PC-9 (cell line): ENCODE measurements at regions not wholly inside any gene's neighbourhood (a gene's known extent, or its start where the extent isn't known, plus 50 kb on each side); places are given as distances from the start of the nearest gene placed in this dataset.

Source experiments
- BruUV-seq: library from RNA; stranded (reverse); fragments of 400-500 nt; replicated peaks from 2 replicates; lab custom pipeline; 2021; lab: Mats Ljungman, UMichigan
- CTCF ChIA-PET: fragments of 300-600 bp; sonication (Branson Sonifier 250); formaldehyde crosslinking; loops from one replicate; lab custom pipeline; 2022; ENCODE audit warnings: antibody characterized with exemption; lab: Charles Lee
- POLR2A ChIA-PET: fragments of 300-600 bp; sonication (Branson Sonifier 250); formaldehyde crosslinking; loops from one replicate; lab custom pipeline; 2022; ENCODE audit warnings: antibody characterized with exemption; ENCODE audit not compliant: unreplicated experiment; lab: Charles Lee
- DNase-seq, 2 experiments: peaks; one replicate each; pipeline versions ENCODE4 v3.0.0 to v3.0.0-alpha.2; 2015 to 2022; ENCODE audit warnings: mixed read lengths in 1 of 2
- H2AFZ ChIP-seq: fragments of 200-600 bp; sonication (generic); 2 replicates; pipeline ENCODE4 v1.8.1; 2017; ENCODE audit warnings: antibody characterized with exemption
- H3F3A ChIP-seq: fragments of 200-600 bp; sonication (generic); 2 replicates; pipeline ENCODE4 v1.8.1; 2017; ENCODE audit warnings: antibody characterized with exemption, mild to moderate bottlenecking, low read depth; ENCODE audit not compliant: insufficient read depth
- H3K27ac ChIP-seq: fragments of 200-600 bp; sonication (generic); 2 replicates; pipeline ENCODE4 v1.6.1; 2016; ENCODE audit warnings: mixed run types
- H3K27me3 ChIP-seq: fragments of 200-600 bp; sonication (generic); 2 replicates; pipeline ENCODE4 v1.6.1; 2016; ENCODE audit warnings: low read depth, mixed run types; ENCODE audit not compliant: insufficient read depth
- H3K36me3 ChIP-seq: fragments of 200-600 bp; sonication (generic); 2 replicates; pipeline ENCODE4 v1.6.1; 2016; ENCODE audit warnings: low read depth, mixed run types
- H3K4me1 ChIP-seq: fragments of 200-600 bp; sonication (generic); replicated peaks from 2 replicates; pipeline ENCODE4 v1.6.1; 2016; ENCODE audit warnings: mixed run types; ENCODE audit not compliant: insufficient read depth
- H3K4me2 ChIP-seq: fragments of 200-600 bp; sonication (generic); 2 replicates; pipeline ENCODE4 v1.6.1; 2017; ENCODE audit warnings: mixed run types
- H3K4me3 ChIP-seq: fragments of 200-600 bp; sonication (generic); 2 replicates; pipeline ENCODE4 v1.6.1; 2016; ENCODE audit warnings: mixed run types
- H3K79me2 ChIP-seq: fragments of 200-600 bp; sonication (generic); 2 replicates; pipeline ENCODE4 v1.6.1; 2017; ENCODE audit warnings: low read depth, mixed run types
- H3K9me2 ChIP-seq: fragments of 200-600 bp; sonication (generic); 2 replicates; pipeline ENCODE4 v1.8.1; 2017; ENCODE audit warnings: mild to moderate bottlenecking; ENCODE audit not compliant: insufficient read depth
- H3K9me3 ChIP-seq: fragments of 200-600 bp; sonication (generic); 2 replicates; pipeline ENCODE4 v1.8.1; 2016; ENCODE audit warnings: low read depth; ENCODE audit not compliant: insufficient read depth
- H4K20me1 ChIP-seq: fragments of 200-600 bp; sonication (generic); 2 replicates; pipeline ENCODE4 v1.8.1; 2017; ENCODE audit not compliant: insufficient read depth
- EZH2 ChIP-seq: fragments of 200-600 bp; sonication (generic); IDR thresholded peaks from 2 replicates; pipeline ENCODE4 v1.8.0; 2017; ENCODE audit warnings: antibody characterized with exemption, low read depth
- intact Hi-C: fragments of 100-400 bp; cut with micrococcal nuclease; formaldehyde crosslinking; loops from one replicate; pipeline ENCODE4 v1.10.0; 2022; ENCODE audit not compliant: unreplicated experiment
- TF ChIP-seq, protein P1 (sequence below): fragments of 200-600 bp; sonication (generic); conservative IDR thresholded peaks from 2 replicates; pipeline ENCODE4 v1.6.1; 2017; ENCODE audit warnings: mixed run types, antibody characterized with exemption, mild to moderate bottlenecking, moderate library complexity

DNA sequence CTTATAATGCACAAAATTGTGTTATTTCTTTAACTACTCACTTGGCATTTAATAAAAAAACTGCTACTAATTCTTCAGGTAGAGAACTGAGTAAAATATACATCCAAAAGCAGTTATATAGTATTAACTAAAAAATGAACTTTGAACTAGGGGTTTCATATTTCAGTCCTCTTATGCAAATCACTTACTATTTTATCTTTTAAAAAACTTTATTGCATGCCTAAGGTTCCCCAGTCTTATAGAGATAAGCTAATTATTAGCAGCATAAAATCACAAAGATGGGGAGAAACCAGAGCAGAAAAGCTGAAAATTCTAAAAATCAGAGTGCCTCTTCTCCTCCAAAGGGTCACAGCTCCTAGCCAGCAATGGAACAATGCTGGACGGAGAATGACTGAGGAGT lies 228.0 kb downstream of the CALCRL start:
- H3K4me1 ChIP-seq, result no peaks in the 10 kb centered on the region
- no peaks in the 10 kb centered on the region for H3K9me2 ChIP-seq
- CTCF ChIA-PET, result no interaction called here
- no peaks in the 10 kb centered on the region for H3K79me2 ChIP-seq
- DNase-seq, result no peak
- TF ChIP-seq, protein P1, sequence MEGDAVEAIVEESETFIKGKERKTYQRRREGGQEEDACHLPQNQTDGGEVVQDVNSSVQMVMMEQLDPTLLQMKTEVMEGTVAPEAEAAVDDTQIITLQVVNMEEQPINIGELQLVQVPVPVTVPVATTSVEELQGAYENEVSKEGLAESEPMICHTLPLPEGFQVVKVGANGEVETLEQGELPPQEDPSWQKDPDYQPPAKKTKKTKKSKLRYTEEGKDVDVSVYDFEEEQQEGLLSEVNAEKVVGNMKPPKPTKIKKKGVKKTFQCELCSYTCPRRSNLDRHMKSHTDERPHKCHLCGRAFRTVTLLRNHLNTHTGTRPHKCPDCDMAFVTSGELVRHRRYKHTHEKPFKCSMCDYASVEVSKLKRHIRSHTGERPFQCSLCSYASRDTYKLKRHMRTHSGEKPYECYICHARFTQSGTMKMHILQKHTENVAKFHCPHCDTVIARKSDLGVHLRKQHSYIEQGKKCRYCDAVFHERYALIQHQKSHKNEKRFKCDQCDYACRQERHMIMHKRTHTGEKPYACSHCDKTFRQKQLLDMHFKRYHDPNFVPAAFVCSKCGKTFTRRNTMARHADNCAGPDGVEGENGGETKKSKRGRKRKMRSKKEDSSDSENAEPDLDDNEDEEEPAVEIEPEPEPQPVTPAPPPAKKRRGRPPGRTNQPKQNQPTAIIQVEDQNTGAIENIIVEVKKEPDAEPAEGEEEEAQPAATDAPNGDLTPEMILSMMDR, result no peak
- TF ChIP-seq EZH2, result no peak
- no peaks in the 10 kb centered on the region for H3K9me3 ChIP-seq
- intact Hi-C loops, result no loop called here
- H3F3A ChIP-seq, result no peaks in the 10 kb centered on the region
- H3K4me3 ChIP-seq, result no peak overlapping the region
- BruUV-seq, result no TSS peak
- H3K27ac ChIP-seq, result no peak overlapping the region
- no peaks in the 10 kb centered on the region for H3K36me3 ChIP-seq
- H2AFZ ChIP-seq, result no peak overlapping the region
- POLR2A ChIA-PET, result no interaction called here
- no peaks in the 10 kb centered on the region for H4K20me1 ChIP-seq
- H3K4me2 ChIP-seq, result no peak overlapping the region
- no peaks in the 10 kb centered on the region for H3K27me3 ChIP-seq

DNA sequence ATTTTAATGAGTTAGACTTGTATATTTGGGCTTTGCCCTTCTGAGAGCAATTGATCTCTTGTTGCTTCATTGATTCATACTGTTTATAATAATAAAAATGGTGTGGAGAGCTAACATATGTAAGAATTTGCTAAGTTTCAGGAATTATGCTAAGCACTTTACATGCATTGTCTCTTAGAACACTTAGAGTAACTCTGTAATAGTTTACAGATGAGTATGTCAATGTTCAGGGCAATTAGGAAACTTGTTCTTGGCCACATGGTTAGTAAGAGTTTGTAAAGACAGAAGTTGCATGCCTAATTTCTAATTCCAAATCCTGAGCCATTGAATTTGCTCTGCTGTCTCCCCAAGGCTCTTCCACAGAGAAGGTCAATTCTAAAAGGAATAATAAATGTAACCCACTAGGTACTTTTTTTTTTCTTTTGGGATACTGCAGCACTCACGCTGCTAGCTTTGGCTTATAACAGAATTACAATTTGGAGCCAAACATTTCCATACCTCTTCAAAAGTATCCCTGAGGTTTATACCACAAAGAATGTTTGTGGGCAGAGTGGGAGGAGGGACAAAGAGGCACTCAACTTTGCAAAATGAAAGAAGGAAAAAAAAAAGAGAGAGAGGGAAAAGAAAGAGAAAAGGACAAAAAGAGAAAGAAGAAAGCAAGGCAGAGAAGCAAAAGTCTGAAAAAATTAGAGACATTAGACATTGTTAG lies 232.4 kb downstream of the CALCRL start:
- no peaks in the 10 kb centered on the region for H3K27me3 ChIP-seq
- H3K4me1 ChIP-seq, result no peaks in the 10 kb centered on the region
- H4K20me1 ChIP-seq, result no peaks in the 10 kb centered on the region
- no peaks in the 10 kb centered on the region for H3K9me3 ChIP-seq
- H3F3A ChIP-seq, result no peaks in the 10 kb centered on the region
- no TSS peak for BruUV-seq
- ChIA-PET POLR2A (no interaction called here), CTCF (no interaction called here)
- no peak overlapping the region for H3K4me3 ChIP-seq
- no peak for DNase-seq
- no peak overlapping the region for H2AFZ ChIP-seq
- H3K36me3 ChIP-seq, result no peaks in the 10 kb centered on the region
- H3K27ac ChIP-seq, result no peak overlapping the region
- TF ChIP-seq, protein P1, result no peak
- no peak for TF ChIP-seq EZH2
- no peaks in the 10 kb centered on the region for H3K9me2 ChIP-seq
- no peaks in the 10 kb centered on the region for H3K79me2 ChIP-seq
- intact Hi-C loops, result no loop called here
- no peak overlapping the region for H3K4me2 ChIP-seq

DNA sequence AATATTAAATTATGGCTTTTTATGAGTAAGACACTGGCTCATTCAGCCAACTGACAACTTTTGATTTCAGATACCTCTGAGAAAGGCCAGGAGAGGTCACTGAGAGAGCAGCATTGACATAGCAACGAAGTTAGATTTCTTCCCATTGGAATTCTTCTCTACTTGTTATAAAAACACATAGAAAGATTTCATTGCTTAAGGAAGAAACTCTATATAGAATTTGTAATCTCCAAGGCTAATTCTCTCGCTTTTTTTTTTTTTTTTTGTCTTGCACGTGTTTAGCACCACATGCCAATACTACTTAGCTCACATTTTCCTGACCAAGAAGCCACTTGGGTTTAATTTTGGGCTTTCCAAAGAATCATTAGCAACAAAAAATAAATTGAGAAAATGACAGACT lies 233.7 kb downstream of the CALCRL start:
- TF ChIP-seq, protein P1, result no peak
- TF ChIP-seq EZH2, result no peak
- BruUV-seq, result no TSS peak
- no peaks in the 10 kb centered on the region for H3K9me3 ChIP-seq
- no peaks in the 10 kb centered on the region for H3K79me2 ChIP-seq
- H3K36me3 ChIP-seq, result no peaks in the 10 kb centered on the region
- ChIA-PET CTCF (no interaction called here), POLR2A (no interaction called here)
- H3F3A ChIP-seq, result no peaks in the 10 kb centered on the region
- H3K4me3 ChIP-seq, result no peak overlapping the region
- H3K9me2 ChIP-seq, result no peaks in the 10 kb centered on the region
- H4K20me1 ChIP-seq, result no peaks in the 10 kb centered on the region
- H3K27me3 ChIP-seq, result no peaks in the 10 kb centered on the region
- H3K4me2 ChIP-seq, result no peak overlapping the region
- no peak overlapping the region for H3K27ac ChIP-seq
- no peak overlapping the region for H2AFZ ChIP-seq
- DNase-seq, result no peak
- no peaks in the 10 kb centered on the region for H3K4me1 ChIP-seq
- intact Hi-C loops, result no loop called here
